ENCODE measurements at regions not wholly inside any gene's neighbourhood (a gene's known extent, or its start where the extent isn't known, plus 50 kb on each side); places are given as distances from the start of the nearest gene placed in this dataset.

GRCh38 chr1:229196404-229197264 lies 74.3 kb upstream of the RAB4A start:
- DNase-seq, result no peak

GRCh38 chr1:229197265-229197585 lies 73.7 kb upstream of the RAB4A start:
- DNase-seq, result no peak

- DNase-seq, result peak; percentile 85
Measured at GRCh38 chr1:229199261-229200243, 71.4 kb upstream of the RAB4A start.

GRCh38 chr1:229203030-229203751 lies 67.7 kb upstream of the RAB4A start:
- DNase-seq, result peak; percentile 62

- no peak for DNase-seq
Measured at GRCh38 chr1:229203991-229204632, 66.8 kb upstream of the RAB4A start.

GRCh38 chr1:229204921-229205777 lies 65.8 kb upstream of the RAB4A start:
- DNase-seq, result no peak

- DNase-seq, result no peak
Measured at GRCh38 chr1:229205854-229206253, 65.1 kb upstream of the RAB4A start.

- peak; percentile 43 for DNase-seq
Measured at GRCh38 chr1:229207916-229208315, 63.0 kb upstream of the RAB4A start.

- DNase-seq, result peak; percentile 82
Measured at GRCh38 chr1:229208481-229208880, 62.4 kb upstream of the RAB4A start.

- no peak for DNase-seq
Measured at GRCh38 chr1:229209386-229209785, 61.5 kb upstream of the RAB4A start.

- no peak for DNase-seq
Measured at GRCh38 chr1:229209816-229210215, 61.1 kb upstream of the RAB4A start.

GRCh38 chr1:229210844-229211243 lies 60.1 kb upstream of the RAB4A start:
- DNase-seq, result peak; percentile 14

- no peak for DNase-seq
Measured at GRCh38 chr1:229213797-229214196, 57.1 kb upstream of the RAB4A start.

GRCh38 chr1:229217716-229218115 lies 53.2 kb upstream of the RAB4A start:
- peak; percentile 73 for DNase-seq

- no peak for DNase-seq
Measured at GRCh38 chr1:229218612-229219025, 52.3 kb upstream of the RAB4A start.

GRCh38 chr1:229220163-229220846 lies 50.6 kb upstream of the RAB4A start:
- DNase-seq, result no peak

GRCh38 chr1:229221106-229222019 lies 49.5 kb upstream of the RAB4A start:
- DNase-seq, result peak; percentile 98
